Skin of body (tissue), 1 donor: ENCODE measurements at regions not wholly inside any gene's neighbourhood (a gene's known extent, or its start where the extent isn't known, plus 50 kb on each side); places are given as distances from the start of the nearest gene placed in this dataset.

Experiments used
- DNase-seq: peaks from one replicate; lab custom pipeline; 2025; lab: John Stamatoyannopoulos, UW

- no peak for DNase-seq
Observed at GRCh38 chrX:39960219-39960618, 137.5 kb downstream of the BCOR start.

- no peak for DNase-seq
Observed at GRCh38 chrX:39961441-39961840, 136.3 kb downstream of the BCOR start.

GRCh38 chrX:39965051-39965573, 132.6 kb downstream of the BCOR start:
- DNase-seq: no peak

GRCh38 chrX:39966176-39966575, 131.6 kb downstream of the BCOR start:
- no peak for DNase-seq

- DNase-seq: no peak
Observed at GRCh38 chrX:39967348-39967747, 130.4 kb downstream of the BCOR start.

- no peak for DNase-seq
Observed at GRCh38 chrX:39969099-39969818, 128.5 kb downstream of the BCOR start.

- no peak for DNase-seq
Observed at GRCh38 chrX:39969819-39970504, 127.8 kb downstream of the BCOR start.

- DNase-seq: no peak
Observed at GRCh38 chrX:39971760-39972159, 126.0 kb downstream of the BCOR start.

- DNase-seq: no peak
Observed at GRCh38 chrX:39972340-39972739, 125.4 kb downstream of the BCOR start.

- DNase-seq: no peak
Observed at GRCh38 chrX:39973810-39974209, 123.9 kb downstream of the BCOR start.

- DNase-seq: no peak
Observed at GRCh38 chrX:39974270-39974669, 123.5 kb downstream of the BCOR start.

GRCh38 chrX:39975101-39975925, 122.4 kb downstream of the BCOR start:
- no peak for DNase-seq

- DNase-seq: no peak
Observed at GRCh38 chrX:39981946-39982345, 115.8 kb downstream of the BCOR start.

GRCh38 chrX:39982948-39983347, 114.8 kb downstream of the BCOR start:
- no peak for DNase-seq

- peak; percentile 40 for DNase-seq
Observed at GRCh38 chrX:39983715-39984114, 114.0 kb downstream of the BCOR start.

- peak; percentile 40 for DNase-seq
Observed at GRCh38 chrX:39984191-39984956, 113.4 kb downstream of the BCOR start.

- no peak for DNase-seq
Observed at GRCh38 chrX:39985071-39985470, 112.7 kb downstream of the BCOR start.

- DNase-seq: no peak
Observed at GRCh38 chrX:39985551-39985950, 112.2 kb downstream of the BCOR start.

GRCh38 chrX:39988496-39988895, 109.3 kb downstream of the BCOR start:
- DNase-seq: no peak

- no peak for DNase-seq
Observed at GRCh38 chrX:39990388-39990787, 107.4 kb downstream of the BCOR start.

- DNase-seq: no peak
Observed at GRCh38 chrX:39992300-39992699, 105.5 kb downstream of the BCOR start.
